Transverse colon (tissue), 4 donors: ENCODE measurements at regions not wholly inside any gene's neighbourhood (a gene's known extent, or its start where the extent isn't known, plus 50 kb on each side); places are given as distances from the start of the nearest gene placed in this dataset.
A peak's percentile ranks its signal among the peaks of the same experiment; 100 is the strongest.

ENCODE experiments used
- DNase-seq: peaks from one replicate; pipeline ENCODE4 v3.0.0-alpha.2; 2019
- H3K27ac ChIP-seq, 4 donors: fragments of 200-600 bp; sonication (generic); 2 replicates each; pipeline ENCODE4 v1.5.1; 2016 to 2018; ENCODE audit warnings: inconsistent platforms in 4 of 4
- H3K27me3 ChIP-seq: fragments of 200-600 bp; sonication (generic); 2 replicates; pipeline ENCODE4 v1.5.1; 2017; ENCODE audit warnings: inconsistent platforms
- H3K36me3 ChIP-seq, 4 donors: fragments of 200-600 bp; sonication (generic); 2 replicates each; pipeline ENCODE4 v1.5.1; 2017 to 2019; ENCODE audit warnings: inconsistent platforms in 4 of 4
- H3K4me1 ChIP-seq, 4 donors: fragments of 200-600 bp; sonication (generic); 2 replicates each; pipeline ENCODE4 v1.5.1; 2017 to 2020; ENCODE audit warnings: inconsistent platforms in 4 of 4
- H3K4me3 ChIP-seq, 4 donors: fragments of 200-600 bp; sonication (generic); 1 replicate in 1 of 4; 2 replicates in 3 of 4; pipeline versions ENCODE4 v1.5.1 to v1.6.1; 2017 to 2019; ENCODE audit warnings: inconsistent platforms in 4 of 4
- H3K9me3 ChIP-seq, 2 donors: fragments of 200-600 bp; sonication (generic); 2 replicates each; pipeline ENCODE4 v1.5.1; 2017 to 2019; ENCODE audit warnings: inconsistent platforms in 2 of 2
- CTCF ChIP-seq, 5 experiments: fragments of 200-600 bp in 3 of 5; fragments of 450-650 bp in 2 of 5; sonication (generic) in 3 of 5; IDR thresholded peaks; 1 replicate in 2 of 5; 2 replicates in 3 of 5; pipeline ENCODE4 v1.5.1; 2016 to 2017; ENCODE audit warnings: antibody characterized with exemption in 5 of 5, inconsistent platforms in 3 of 5, mild to moderate bottlenecking in 2 of 5, moderate library complexity in 1 of 5
- EP300 ChIP-seq: sonication (generic); formaldehyde crosslinking; IDR thresholded peaks from one replicate; pipeline ENCODE4 v1.6.1; 2017; ENCODE audit warnings: antibody characterized with exemption, low read depth
- POLR2A ChIP-seq: fragments of 450-650 bp; IDR thresholded peaks from one replicate; pipeline ENCODE4 v1.6.1; 2016; ENCODE audit warnings: antibody characterized with exemption, mild to moderate bottlenecking, moderate library complexity
- POLR2AphosphoS5 ChIP-seq, 3 donors: sonication (generic); formaldehyde crosslinking; IDR thresholded peaks; one replicate each; pipeline ENCODE4 v1.6.1; 2016; ENCODE audit warnings: antibody characterized with exemption in 3 of 3
- WGBS, 2 donors: methylation state at CpG; one replicate each; pipeline ENCODE4 v1.1.5; 2018; ENCODE audit warnings: low coverage in 1 of 2; 5-methylcytosine and 5-hydroxymethylcytosine counted together
- in situ Hi-C, 4 donors: fragments of 200-750 bp; cut with MboI; loops; one replicate each; pipeline versions ENCODE4 v1.15.0 to v1.15.1; 2017; ENCODE audit warnings: low sequenced_read_pairs in 3 of 4, low pct_ligation_motif_present in 1 of 4, low pct_unique_long_range_greater_than_20kb in 1 of 4
- intact Hi-C: fragments of 100-400 bp; cut with DNase I; formaldehyde crosslinking; loops from one replicate; pipeline ENCODE4 v1.15.1; 2023; ENCODE audit warnings: low total_unique reads

GRCh38 chr4:28475381-28475780, 1614.7 kb downstream of the STIM2 start:
- Histone ChIP-seq H3K4me3 (no peak overlapping the region), H3K4me1 (peaks cover 0 to 4% (median 0%) of the 10 kb centered on the region in 4 donors), H3K27me3 (no peaks in the 10 kb centered on the region), H3K9me3 (no peaks in the 10 kb centered on the region), H3K27ac (no peak overlapping the region), H3K36me3 (no peaks in the 10 kb centered on the region)
- 78% methylated on average over 1 of the region's 1 CpG for WGBS, 2 donors
- in situ Hi-C loops (no loop called here), intact Hi-C loops (no loop called here)
- TF ChIP-seq POLR2AphosphoS5 (IDR thresholded peaks at IDR 0.05) (no peak), EP300 (no peak), CTCF (IDR thresholded peaks at IDR 0.05) (no peak), POLR2A (no peak)
- no peak for DNase-seq

DNA sequence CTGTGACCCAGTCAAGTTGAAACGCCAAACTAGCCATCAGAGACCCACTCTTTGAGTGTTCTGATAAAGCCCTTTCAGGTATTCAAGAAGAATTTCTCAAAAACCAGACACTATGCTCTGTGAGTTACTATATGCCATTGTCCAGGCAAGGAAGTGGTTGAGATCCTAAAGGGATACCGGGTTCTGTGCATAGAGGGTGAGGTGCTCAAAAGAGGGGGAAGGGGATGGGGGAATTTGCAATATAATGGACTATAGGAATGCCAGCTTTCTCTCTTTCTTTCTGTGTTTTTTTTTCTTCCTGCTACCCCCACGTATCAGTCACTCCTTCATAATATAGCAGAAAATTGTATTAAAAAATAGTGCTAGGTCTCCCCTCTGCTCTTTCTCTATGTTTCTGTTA, 1619.0 kb downstream of the STIM2 start:
- Histone ChIP-seq H3K4me1 (peaks cover 0 to 31% (median 8%) of the 10 kb centered on the region in 4 donors), H3K4me3 (no peak overlapping the region), H3K27me3 (no peaks in the 10 kb centered on the region), H3K27ac (no peak overlapping the region), H3K9me3 (no peaks in the 10 kb centered on the region), H3K36me3 (no peaks in the 10 kb centered on the region)
- in situ Hi-C loops (no loop called here), intact Hi-C loops (no loop called here)
- no peak for DNase-seq
- WGBS, 2 donors = 76 to 87% methylated on average over 2 to 3 of the region's 3 CpGs
- TF ChIP-seq POLR2AphosphoS5 (IDR thresholded peaks at IDR 0.05) (no peak), EP300 (no peak), CTCF (IDR thresholded peaks at IDR 0.05) (no peak), POLR2A (no peak)

- no peaks in the 10 kb centered on the region for H3K36me3 ChIP-seq
- in situ Hi-C loops (no loop called here), intact Hi-C loops (no loop called here)
- H3K9me3 ChIP-seq = no peaks in the 10 kb centered on the region
- TF ChIP-seq POLR2AphosphoS5 (IDR thresholded peaks at IDR 0.05) (peak in 1 of 3 donors; percentile 42), CTCF (IDR thresholded peaks at IDR 0.05) (no peak), POLR2A (no peak), EP300 (no peak)
- no peak overlapping the region for H3K27ac ChIP-seq
- WGBS, 2 donors = 45 to 50% methylated on average over 4 of the region's 4 CpGs
- no peaks in the 10 kb centered on the region for H3K27me3 ChIP-seq
- H3K4me1 ChIP-seq = peaks cover 0 to 31% (median 8%) of the 10 kb centered on the region in 4 donors
- no peak overlapping the region for H3K4me3 ChIP-seq
- peak; percentile 76 for DNase-seq
Observed at GRCh38 chr4:28481565-28481964, 1620.9 kb downstream of the STIM2 start.

- Histone ChIP-seq H3K36me3 (no peaks in the 10 kb centered on the region), H3K4me1 (peaks cover 0 to 31% (median 8%) of the 10 kb centered on the region in 4 donors), H3K9me3 (no peaks in the 10 kb centered on the region), H3K27me3 (no peaks in the 10 kb centered on the region), H3K27ac (no peak overlapping the region), H3K4me3 (no peak overlapping the region)
- 46 to 64% methylated on average over 5 to 7 of the region's 7 CpGs for WGBS, 2 donors
- in situ Hi-C loops = no loop called here
- no peak for TF ChIP-seq EP300
- TF ChIP-seq POLR2AphosphoS5 (IDR thresholded peaks at IDR 0.05) = no peak
- TF ChIP-seq CTCF (IDR thresholded peaks at IDR 0.05) = no peak
- TF ChIP-seq POLR2A = no peak
- intact Hi-C loops = no loop called here
- no peak for DNase-seq
Observed at GRCh38 chr4:28482580-28483270, 1622.1 kb downstream of the STIM2 start.
